Panc1 (cell line): ENCODE measurements at regions not wholly inside any gene's neighbourhood (a gene's known extent, or its start where the extent isn't known, plus 50 kb on each side); places are given as distances from the start of the nearest gene placed in this dataset.

Experiments used
- ATAC-seq: fragments of 200-7000 bp; cut with Tn5 transposase; 2 replicates; pipeline ENCODE4 v1.9.1; 2020; ENCODE audit warnings: mild to moderate bottlenecking, moderate library complexity
- BruUV-seq: library from RNA; stranded (reverse); fragments of 400-500 nt; replicated peaks from 2 replicates; lab custom pipeline; 2021; lab: Mats Ljungman, UMichigan
- CTCF ChIA-PET: fragments of 300-600 bp; sonication (Branson Sonifier 250); formaldehyde crosslinking; loops from one replicate; lab custom pipeline; 2022; ENCODE audit warnings: antibody characterized with exemption; lab: Charles Lee
- POLR2A ChIA-PET: fragments of 300-600 bp; sonication (Branson Sonifier 250); formaldehyde crosslinking; loops from one replicate; lab custom pipeline; 2022; ENCODE audit warnings: antibody characterized with exemption; lab: Charles Lee
- DNase-seq: peaks from one replicate; pipeline ENCODE4 v3.0.0-alpha.2; 2010; ENCODE audit warnings: low read depth, low spot score
- H3K27ac ChIP-seq: 2 replicates; pipeline ENCODE4 v1.5.1; 2011; ENCODE audit warnings: mild to moderate bottlenecking, low read length, inconsistent platforms
- H3K27me3 ChIP-seq: fragments of 200-500 bp; sonication (Bioruptor generic); 2 replicates; pipeline ENCODE4 v1.6.0; 2014; ENCODE audit warnings: low read length, inconsistent platforms; ENCODE audit not compliant: control insufficient read depth, insufficient read depth
- H3K36me3 ChIP-seq: fragments of 200-500 bp; sonication (Bioruptor generic); 2 replicates; pipeline ENCODE4 v1.5.1; 2014; ENCODE audit warnings: inconsistent platforms, mild to moderate bottlenecking, low read length, moderate library complexity; ENCODE audit not compliant: control insufficient read depth, insufficient read depth
- H3K4me1 ChIP-seq: 2 replicates; pipeline ENCODE4 v1.5.1; 2011; ENCODE audit warnings: inconsistent platforms, mild to moderate bottlenecking, low read length, moderate library complexity; ENCODE audit not compliant: control insufficient read depth, insufficient read depth
- H3K4me3 ChIP-seq, 2 experiments: 2 replicates each; pipeline ENCODE4 v1.5.1; 2011 to 2012; ENCODE audit warnings: low read depth in 2 of 2, low read length in 2 of 2, mild to moderate bottlenecking in 2 of 2, inconsistent platforms in 1 of 2, moderate library complexity in 1 of 2
- H3K9me3 ChIP-seq: fragments of 200-500 bp; sonication (Bioruptor generic); 2 replicates; pipeline ENCODE4 v1.5.1; 2014; ENCODE audit warnings: low read depth, mild to moderate bottlenecking, inconsistent platforms, low read length, moderate library complexity; ENCODE audit not compliant: control insufficient read depth, insufficient read depth
- POLR2AphosphoS5 ChIP-seq: IDR thresholded peaks from 2 replicates; pipeline ENCODE4 v1.6.1; 2012; ENCODE audit warnings: mild to moderate bottlenecking, low read depth, low read length, moderate library complexity
- SIN3A ChIP-seq: IDR thresholded peaks from 2 replicates; pipeline ENCODE4 v1.6.1; 2012; ENCODE audit warnings: low read depth, mild to moderate bottlenecking, low read length, moderate library complexity, borderline replicate concordance; ENCODE audit not compliant: insufficient read depth
- TCF7L2 ChIP-seq: IDR thresholded peaks from 2 replicates; pipeline ENCODE4 v1.6.1; 2011; ENCODE audit warnings: mild to moderate bottlenecking, low read depth, low read length, inconsistent platforms
- in situ Hi-C: cut with HindIII; loops from 2 replicates; pipeline ENCODE4 v1.10.0; 2016; ENCODE audit warnings: low sequenced_read_pairs, low pct_unique_long_range_greater_than_20kb
- intact Hi-C: fragments of 100-400 bp; cut with micrococcal nuclease; formaldehyde crosslinking; loops from one replicate; pipeline ENCODE4 v1.10.0; 2022; ENCODE audit not compliant: unreplicated experiment
- TF ChIP-seq, protein P1 (sequence below), 2 experiments: IDR thresholded peaks; 2 replicates each; pipeline ENCODE4 v1.6.1; 2011 to 2012; ENCODE audit warnings: low read depth in 2 of 2, control low read depth in 1 of 2, low read length in 1 of 2, mild to moderate bottlenecking in 1 of 2, moderate library complexity in 1 of 2; ENCODE audit not compliant: insufficient read depth in 1 of 2
- TF ChIP-seq, protein P2 (sequence below): fragments of 450-650 bp; IDR thresholded peaks from 2 replicates; pipeline ENCODE4 v1.5.1; 2017; ENCODE audit warnings: mild to moderate bottlenecking

DNA sequence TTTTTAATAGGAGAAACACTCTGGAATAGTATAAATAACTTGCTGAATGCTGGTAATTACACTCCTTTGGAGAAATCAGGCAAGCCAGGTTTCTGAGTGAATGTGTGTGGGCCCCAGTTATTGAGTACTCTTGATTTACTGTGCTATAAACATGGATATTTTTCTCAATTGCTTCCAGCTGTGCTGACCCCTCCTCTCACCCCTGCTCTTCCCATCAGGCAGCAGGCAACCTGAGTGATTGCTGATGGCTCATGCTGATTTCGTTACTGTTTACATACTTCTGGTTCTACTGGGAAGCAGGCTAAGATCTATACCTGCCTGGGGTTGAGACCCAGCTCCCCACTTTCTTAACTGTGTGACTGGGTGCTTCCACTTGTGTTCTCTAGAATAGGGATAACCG lies 68.5 kb downstream of the DHCR7 start:
- Histone ChIP-seq H3K4me3 (no peak overlapping the region), H3K36me3 (no peaks in the 10 kb centered on the region), H3K4me1 (no peaks in the 10 kb centered on the region), H3K27me3 (peaks cover 10% of the 10 kb centered on the region), H3K9me3 (no peaks in the 10 kb centered on the region), H3K27ac (no peak overlapping the region)
- no peak for ATAC-seq
- no TSS peak for BruUV-seq
- no peak for TF ChIP-seq SIN3A
- ChIA-PET CTCF (no interaction called here), POLR2A (no interaction called here)
- in situ Hi-C loops (no loop called here), intact Hi-C loops (no loop called here)
- DNase-seq, result no peak

DNA sequence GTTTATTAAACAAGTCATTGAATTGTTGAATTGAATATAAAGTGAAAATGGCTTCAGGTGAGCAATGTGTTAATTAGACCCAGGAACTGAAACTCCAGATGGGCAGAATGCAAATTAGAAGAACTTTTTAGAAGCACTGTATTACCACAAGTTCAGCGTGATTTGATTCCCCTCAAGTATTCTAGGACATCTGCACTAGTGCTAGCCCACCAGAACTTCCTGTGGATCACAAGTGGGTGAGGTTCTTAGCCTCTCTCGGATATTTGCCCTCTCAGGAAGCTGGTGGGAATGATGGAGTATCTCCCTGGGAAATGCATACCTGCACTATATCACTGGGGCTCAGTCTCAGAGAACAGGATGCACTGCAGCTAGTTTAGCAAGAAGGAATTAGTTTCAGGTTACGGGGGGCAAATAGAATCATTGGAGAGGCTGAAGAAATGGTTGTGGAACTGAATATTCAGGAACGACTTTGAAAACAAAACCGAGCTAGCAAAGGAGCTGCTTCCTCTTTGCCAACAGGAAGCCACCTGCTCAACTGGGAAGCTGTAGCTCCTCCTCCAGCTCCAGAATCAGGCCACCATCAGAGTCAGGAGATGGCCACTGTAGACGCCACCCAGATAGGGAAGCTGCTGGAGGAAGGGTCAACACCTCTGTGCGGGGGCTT lies 74.3 kb downstream of the DHCR7 start:
- H3K27me3 ChIP-seq, result peaks cover 6% of the 10 kb centered on the region
- BruUV-seq, result no TSS peak

More for the DNA sequence above, 74.3 kb downstream of the DHCR7 start:
- Histone ChIP-seq H3K9me3 (no peaks in the 10 kb centered on the region), H3K4me1 (no peaks in the 10 kb centered on the region), H3K36me3 (no peaks in the 10 kb centered on the region), H3K27ac (no peak overlapping the region), H3K4me3 (no peak overlapping the region)
- TF ChIP-seq, protein P1, sequence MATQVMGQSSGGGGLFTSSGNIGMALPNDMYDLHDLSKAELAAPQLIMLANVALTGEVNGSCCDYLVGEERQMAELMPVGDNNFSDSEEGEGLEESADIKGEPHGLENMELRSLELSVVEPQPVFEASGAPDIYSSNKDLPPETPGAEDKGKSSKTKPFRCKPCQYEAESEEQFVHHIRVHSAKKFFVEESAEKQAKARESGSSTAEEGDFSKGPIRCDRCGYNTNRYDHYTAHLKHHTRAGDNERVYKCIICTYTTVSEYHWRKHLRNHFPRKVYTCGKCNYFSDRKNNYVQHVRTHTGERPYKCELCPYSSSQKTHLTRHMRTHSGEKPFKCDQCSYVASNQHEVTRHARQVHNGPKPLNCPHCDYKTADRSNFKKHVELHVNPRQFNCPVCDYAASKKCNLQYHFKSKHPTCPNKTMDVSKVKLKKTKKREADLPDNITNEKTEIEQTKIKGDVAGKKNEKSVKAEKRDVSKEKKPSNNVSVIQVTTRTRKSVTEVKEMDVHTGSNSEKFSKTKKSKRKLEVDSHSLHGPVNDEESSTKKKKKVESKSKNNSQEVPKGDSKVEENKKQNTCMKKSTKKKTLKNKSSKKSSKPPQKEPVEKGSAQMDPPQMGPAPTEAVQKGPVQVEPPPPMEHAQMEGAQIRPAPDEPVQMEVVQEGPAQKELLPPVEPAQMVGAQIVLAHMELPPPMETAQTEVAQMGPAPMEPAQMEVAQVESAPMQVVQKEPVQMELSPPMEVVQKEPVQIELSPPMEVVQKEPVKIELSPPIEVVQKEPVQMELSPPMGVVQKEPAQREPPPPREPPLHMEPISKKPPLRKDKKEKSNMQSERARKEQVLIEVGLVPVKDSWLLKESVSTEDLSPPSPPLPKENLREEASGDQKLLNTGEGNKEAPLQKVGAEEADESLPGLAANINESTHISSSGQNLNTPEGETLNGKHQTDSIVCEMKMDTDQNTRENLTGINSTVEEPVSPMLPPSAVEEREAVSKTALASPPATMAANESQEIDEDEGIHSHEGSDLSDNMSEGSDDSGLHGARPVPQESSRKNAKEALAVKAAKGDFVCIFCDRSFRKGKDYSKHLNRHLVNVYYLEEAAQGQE (IDR thresholded peaks at IDR 0.05; ENCODE audit: insufficient read depth in 1 of 2, low read depth in 2 of 2, low read length in 1 of 2), result no peak
- TF ChIP-seq TCF7L2 (no peak), SIN3A (no peak), POLR2AphosphoS5 (no peak)
- TF ChIP-seq, protein P2, sequence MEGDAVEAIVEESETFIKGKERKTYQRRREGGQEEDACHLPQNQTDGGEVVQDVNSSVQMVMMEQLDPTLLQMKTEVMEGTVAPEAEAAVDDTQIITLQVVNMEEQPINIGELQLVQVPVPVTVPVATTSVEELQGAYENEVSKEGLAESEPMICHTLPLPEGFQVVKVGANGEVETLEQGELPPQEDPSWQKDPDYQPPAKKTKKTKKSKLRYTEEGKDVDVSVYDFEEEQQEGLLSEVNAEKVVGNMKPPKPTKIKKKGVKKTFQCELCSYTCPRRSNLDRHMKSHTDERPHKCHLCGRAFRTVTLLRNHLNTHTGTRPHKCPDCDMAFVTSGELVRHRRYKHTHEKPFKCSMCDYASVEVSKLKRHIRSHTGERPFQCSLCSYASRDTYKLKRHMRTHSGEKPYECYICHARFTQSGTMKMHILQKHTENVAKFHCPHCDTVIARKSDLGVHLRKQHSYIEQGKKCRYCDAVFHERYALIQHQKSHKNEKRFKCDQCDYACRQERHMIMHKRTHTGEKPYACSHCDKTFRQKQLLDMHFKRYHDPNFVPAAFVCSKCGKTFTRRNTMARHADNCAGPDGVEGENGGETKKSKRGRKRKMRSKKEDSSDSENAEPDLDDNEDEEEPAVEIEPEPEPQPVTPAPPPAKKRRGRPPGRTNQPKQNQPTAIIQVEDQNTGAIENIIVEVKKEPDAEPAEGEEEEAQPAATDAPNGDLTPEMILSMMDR, result no peak
- ChIA-PET CTCF (interaction anchor here (0.7 kb wide), 1 partner anchor 433 kb away, joined by 3 read pairs; no protein-coding TSS in a partner anchor), POLR2A (no interaction called here)
- in situ Hi-C loops (no loop called here), intact Hi-C loops (loop anchor here (2.0 kb wide), 1 partner anchor 285 kb away; no protein-coding TSS in a partner anchor)
- no peak for DNase-seq
- ATAC-seq, result no peak
